Endothelial cell (in vitro differentiated cells): ENCODE measurements at regions not wholly inside any gene's neighbourhood (a gene's known extent, or its start where the extent isn't known, plus 50 kb on each side); places are given as distances from the start of the nearest gene placed in this dataset.

Experiments used
- DNase-seq: peaks from one replicate; pipeline ENCODE4 v3.0.0; 2021; ENCODE audit warnings: low spot score
- H3K27ac Mint-ChIP-seq: one replicate; pipeline ENCODE4 v1.8.0; 2021; ENCODE audit warnings: mixed read lengths, inconsistent platforms; ENCODE audit not compliant: unreplicated experiment
- H3K27me3 Mint-ChIP-seq: one replicate; pipeline ENCODE4 v1.8.0; 2021; ENCODE audit warnings: mild to moderate bottlenecking, moderate library complexity, mixed read lengths, inconsistent platforms; ENCODE audit not compliant: unreplicated experiment
- H3K36me3 Mint-ChIP-seq: one replicate; pipeline ENCODE4 v1.8.0; 2021; ENCODE audit warnings: mild to moderate bottlenecking, low read depth, mixed read lengths, inconsistent platforms; ENCODE audit not compliant: unreplicated experiment
- H3K4me1 Mint-ChIP-seq: one replicate; pipeline ENCODE4 v1.8.0; 2021; ENCODE audit warnings: mild to moderate bottlenecking, mixed read lengths, inconsistent platforms; ENCODE audit not compliant: unreplicated experiment
- H3K4me3 Mint-ChIP-seq: one replicate; pipeline ENCODE4 v1.8.0; 2021; ENCODE audit warnings: mild to moderate bottlenecking, mixed read lengths, inconsistent platforms; ENCODE audit not compliant: unreplicated experiment
- H3K9me3 Mint-ChIP-seq: one replicate; pipeline ENCODE4 v1.8.0; 2021; ENCODE audit warnings: mixed read lengths, inconsistent platforms; ENCODE audit not compliant: unreplicated experiment
- TF ChIP-seq, protein P1 (sequence below): fragments of 200-600 bp; sonication (generic); IDR thresholded peaks from one replicate; pipeline ENCODE4 v1.5.0; 2021; ENCODE audit warnings: antibody characterized with exemption; ENCODE audit not compliant: unreplicated experiment

DNA sequence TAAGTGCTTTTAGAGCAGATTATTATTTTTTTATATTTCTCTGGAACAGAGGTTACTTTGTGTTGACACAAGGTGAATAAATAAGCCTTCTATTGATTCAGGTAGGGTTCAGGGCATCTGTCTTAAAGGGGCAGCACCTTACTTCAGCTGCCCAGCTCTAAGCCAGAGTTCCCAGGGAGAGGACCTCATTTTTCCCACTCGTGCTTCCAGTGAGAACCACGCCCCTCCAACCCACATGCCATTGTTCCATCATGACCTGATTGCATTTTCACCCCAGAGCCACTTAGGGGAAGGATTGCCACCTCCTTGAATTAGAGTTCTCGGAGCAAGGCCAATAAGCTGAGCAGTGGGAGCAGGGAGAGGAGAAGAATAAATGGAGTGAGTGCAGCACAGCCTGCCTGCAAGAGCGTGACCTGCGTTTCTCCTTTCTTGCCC is 104.3 kb upstream of the FRY start:
- DNase-seq, result no peak
- H3K9me3 Mint-ChIP-seq, result no peaks in the 10 kb centered on the region
- H3K4me3 Mint-ChIP-seq, result no peak overlapping the region
- H3K4me1 Mint-ChIP-seq, result peaks cover 5% of the 10 kb centered on the region
- no peaks in the 10 kb centered on the region for H3K36me3 Mint-ChIP-seq
- no peak overlapping the region for H3K27ac Mint-ChIP-seq
- TF ChIP-seq, protein P1, sequence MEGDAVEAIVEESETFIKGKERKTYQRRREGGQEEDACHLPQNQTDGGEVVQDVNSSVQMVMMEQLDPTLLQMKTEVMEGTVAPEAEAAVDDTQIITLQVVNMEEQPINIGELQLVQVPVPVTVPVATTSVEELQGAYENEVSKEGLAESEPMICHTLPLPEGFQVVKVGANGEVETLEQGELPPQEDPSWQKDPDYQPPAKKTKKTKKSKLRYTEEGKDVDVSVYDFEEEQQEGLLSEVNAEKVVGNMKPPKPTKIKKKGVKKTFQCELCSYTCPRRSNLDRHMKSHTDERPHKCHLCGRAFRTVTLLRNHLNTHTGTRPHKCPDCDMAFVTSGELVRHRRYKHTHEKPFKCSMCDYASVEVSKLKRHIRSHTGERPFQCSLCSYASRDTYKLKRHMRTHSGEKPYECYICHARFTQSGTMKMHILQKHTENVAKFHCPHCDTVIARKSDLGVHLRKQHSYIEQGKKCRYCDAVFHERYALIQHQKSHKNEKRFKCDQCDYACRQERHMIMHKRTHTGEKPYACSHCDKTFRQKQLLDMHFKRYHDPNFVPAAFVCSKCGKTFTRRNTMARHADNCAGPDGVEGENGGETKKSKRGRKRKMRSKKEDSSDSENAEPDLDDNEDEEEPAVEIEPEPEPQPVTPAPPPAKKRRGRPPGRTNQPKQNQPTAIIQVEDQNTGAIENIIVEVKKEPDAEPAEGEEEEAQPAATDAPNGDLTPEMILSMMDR, result no peak
- H3K27me3 Mint-ChIP-seq, result no peaks in the 10 kb centered on the region

GRCh38 chr13:31929031-31929770 is 102.4 kb upstream of the FRY start:
- Mint-ChIP-seq H3K27me3 (no peaks in the 10 kb centered on the region), H3K9me3 (no peaks in the 10 kb centered on the region), H3K36me3 (no peaks in the 10 kb centered on the region), H3K27ac (no peak overlapping the region), H3K4me3 (no peak overlapping the region), H3K4me1 (peaks cover 2% of the 10 kb centered on the region)
- TF ChIP-seq, protein P1, result no peak
- no peak for DNase-seq

GRCh38 chr13:31930490-31930889 is 101.1 kb upstream of the FRY start:
- Mint-ChIP-seq H3K27me3 (no peaks in the 10 kb centered on the region), H3K4me3 (no peak overlapping the region), H3K4me1 (peaks cover 2% of the 10 kb centered on the region), H3K9me3 (no peaks in the 10 kb centered on the region), H3K27ac (no peak overlapping the region), H3K36me3 (no peaks in the 10 kb centered on the region)
- no peak for DNase-seq
- TF ChIP-seq, protein P1, result no peak

GRCh38 chr13:31930901-31931522 is 100.6 kb upstream of the FRY start:
- no peaks in the 10 kb centered on the region for H3K27me3 Mint-ChIP-seq
- no peaks in the 10 kb centered on the region for H3K9me3 Mint-ChIP-seq
- no peak overlapping the region for H3K27ac Mint-ChIP-seq
- no peaks in the 10 kb centered on the region for H3K36me3 Mint-ChIP-seq
- H3K4me3 Mint-ChIP-seq, result no peak overlapping the region
- peaks cover 2% of the 10 kb centered on the region for H3K4me1 Mint-ChIP-seq
- DNase-seq, result no peak
- TF ChIP-seq, protein P1, result no peak

DNA sequence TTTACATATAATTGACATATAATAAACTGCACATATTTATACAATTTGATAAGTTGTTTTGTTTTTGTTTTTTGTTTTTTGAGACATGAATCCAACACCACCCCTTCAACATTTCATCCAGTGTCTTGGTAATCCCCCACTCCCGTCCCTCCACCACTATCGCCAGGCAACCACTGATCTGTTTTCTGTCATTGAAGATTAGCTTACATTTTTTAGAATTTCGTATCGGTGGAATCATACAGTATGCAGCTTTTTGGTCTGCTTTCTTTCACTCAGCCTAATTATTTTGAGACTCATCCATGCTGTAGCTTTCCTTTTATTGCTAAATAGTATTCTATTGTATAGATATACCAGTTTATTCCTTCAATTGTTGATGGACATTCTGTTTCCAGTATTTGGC is 94.1 kb upstream of the FRY start:
- H3K4me1 Mint-ChIP-seq, result no peaks in the 10 kb centered on the region
- TF ChIP-seq, protein P1, result no peak

More for the DNA sequence above, 94.1 kb upstream of the FRY start:
- Mint-ChIP-seq H3K27me3 (no peaks in the 10 kb centered on the region), H3K9me3 (no peaks in the 10 kb centered on the region), H3K4me3 (no peak overlapping the region), H3K27ac (no peak overlapping the region), H3K36me3 (no peaks in the 10 kb centered on the region)
- no peak for DNase-seq
